Activated CD4-positive, alpha-beta T cell treated with anti-CD3 and anti-CD28 coated beads for 4 hours (primary cell): ENCODE measurements at regions not wholly inside any gene's neighbourhood (a gene's known extent, or its start where the extent isn't known, plus 50 kb on each side); places are given as distances from the start of the nearest gene placed in this dataset.
"Not testable (repeated sequence)": the region's sequence is repeated elsewhere in the genome, so short reads cannot be mapped to it uniquely, and the experiment has no call there.

ENCODE experiments used
- DNase-seq, 2 donors: peaks; one replicate each; pipeline ENCODE4 v3.0.0-alpha.2; 2020

DNA sequence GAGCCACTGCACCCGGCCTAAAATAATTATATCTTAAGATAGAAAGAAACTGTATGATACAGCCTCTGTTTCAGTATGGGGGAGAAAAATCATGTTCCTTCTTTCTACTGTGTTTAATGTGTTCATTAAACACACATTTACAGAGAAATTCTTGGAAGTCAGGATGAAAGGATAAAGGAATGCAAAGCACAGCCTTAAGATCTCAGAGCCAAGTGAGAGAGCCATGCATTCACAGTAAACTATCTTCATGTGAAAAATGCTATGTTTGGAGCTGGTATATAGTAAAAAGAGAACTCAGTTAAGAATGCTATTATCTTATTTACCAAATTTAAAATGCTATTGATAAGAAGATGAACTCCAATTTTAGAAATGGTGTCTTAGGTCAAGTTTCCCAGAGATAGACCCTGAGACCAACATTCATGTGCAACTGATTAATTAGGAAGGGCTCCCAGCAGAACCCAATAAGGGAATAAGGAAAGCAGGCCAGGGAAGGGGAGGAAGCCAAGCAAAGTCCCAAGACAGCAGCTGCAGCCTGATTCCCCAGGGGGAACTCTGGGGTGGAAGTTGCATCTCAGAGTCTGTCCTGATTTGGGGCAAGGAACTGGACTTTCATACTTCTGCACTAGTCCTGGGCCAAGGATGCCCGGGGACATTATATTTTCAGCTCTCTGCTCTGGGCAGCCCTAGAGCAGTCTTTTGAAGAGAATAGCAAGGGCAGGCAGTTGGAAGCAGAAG lies 130.0 kb upstream of the ZNF648 start:
- DNase-seq, result no peak

DNA sequence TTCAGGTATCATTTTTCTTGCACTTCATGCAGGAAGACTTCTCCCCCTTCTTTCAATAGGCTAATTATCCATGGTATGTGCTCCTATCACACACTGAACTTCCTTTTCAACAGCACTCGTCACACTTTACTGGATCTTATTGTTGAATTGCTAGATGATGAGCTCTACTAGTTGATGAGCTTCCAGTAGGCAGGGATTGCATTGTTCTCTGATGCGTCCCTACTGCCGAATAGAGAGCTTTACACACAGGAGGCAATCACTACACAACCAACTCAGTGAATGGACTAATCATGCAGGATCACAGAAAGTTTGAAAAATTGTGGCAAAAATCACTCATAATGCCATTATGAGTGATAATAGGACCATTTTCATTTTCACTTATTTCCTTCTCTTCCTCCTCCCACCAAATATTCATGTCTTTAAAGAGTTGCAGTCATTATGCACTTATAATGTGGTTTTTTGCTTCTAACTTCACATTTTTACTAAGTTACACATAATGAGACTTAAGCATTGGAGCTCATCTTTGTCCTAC lies 128.1 kb upstream of the ZNF648 start:
- DNase-seq, result no peak

DNA sequence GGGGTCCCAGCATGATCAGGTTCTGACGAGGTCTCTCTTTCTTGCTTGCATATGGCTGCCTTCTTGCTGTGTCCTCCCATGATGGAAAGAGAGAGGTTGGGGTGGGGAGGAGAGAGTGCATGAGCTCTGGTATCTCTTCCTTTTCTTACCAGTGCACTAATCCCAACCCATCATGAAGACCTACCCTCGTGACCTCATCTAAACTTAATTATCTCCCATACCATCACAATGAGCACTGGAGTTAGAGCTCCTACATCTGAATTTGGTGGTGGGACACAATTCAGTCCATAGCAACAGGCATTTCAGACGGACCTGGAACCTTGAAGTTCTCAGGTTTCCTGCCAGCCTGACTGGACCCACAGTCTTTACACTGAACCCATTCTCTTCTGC lies 125.2 kb upstream of the ZNF648 start:
- no peak for DNase-seq

DNA sequence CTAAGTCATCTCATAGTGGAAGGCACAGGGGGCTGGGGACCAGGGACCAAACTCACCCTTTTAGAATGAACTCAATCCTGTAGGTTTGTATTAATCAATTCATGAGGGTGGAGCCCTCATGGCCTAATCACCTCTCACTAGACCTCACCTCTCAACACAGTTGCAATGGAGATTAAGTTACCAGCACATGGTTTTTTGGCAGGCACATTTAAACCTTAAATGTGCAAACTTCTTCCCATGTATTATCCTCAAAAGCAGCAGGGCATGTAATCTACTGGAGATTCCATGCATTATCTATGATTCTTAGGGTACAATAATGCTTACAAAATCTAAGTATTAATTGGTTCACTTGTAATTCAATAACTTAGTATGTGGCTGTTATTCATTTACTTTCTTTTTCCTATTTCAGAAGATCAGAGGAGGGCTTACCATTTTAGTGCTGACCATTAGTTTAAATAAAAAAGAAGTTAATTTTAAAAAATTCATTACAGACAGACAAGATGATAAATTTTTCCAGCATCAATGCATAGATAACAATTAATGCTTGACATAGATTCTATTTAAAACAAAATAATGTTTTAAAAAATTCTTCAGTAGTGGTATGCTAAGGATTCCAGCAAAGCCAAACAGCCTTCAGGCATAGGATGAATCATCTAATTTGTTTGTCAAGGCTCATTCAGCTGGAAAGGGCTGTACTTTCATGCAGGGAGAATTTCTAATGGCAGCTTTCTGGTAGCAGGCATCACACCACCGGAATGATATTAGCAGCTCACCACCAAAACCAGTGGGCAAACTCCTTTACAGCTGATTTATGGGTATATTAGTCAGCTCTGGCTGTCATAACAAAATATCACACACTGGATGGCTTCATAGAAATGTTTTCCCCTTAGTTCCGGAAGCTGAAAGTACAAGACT lies 124.6 kb upstream of the ZNF648 start:
- no peak for DNase-seq

DNA sequence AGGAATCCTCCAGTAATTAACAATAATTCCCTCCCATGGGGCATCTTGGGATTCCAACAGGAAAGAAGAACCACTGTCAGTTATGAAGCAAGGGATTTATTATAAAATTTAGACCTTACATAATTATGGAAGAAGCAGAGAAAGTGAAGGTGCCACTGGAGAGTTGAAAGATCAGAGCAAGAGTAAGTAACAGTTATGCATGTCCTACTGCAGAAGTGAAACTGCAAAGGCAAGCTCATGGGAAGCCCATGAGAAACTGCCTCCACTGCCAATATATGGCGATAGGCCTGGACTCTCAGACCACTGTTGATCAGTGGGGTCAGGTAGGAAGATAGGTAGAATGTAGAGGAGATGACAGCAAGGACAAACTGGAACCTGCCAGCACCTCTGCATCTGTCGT lies 123.6 kb upstream of the ZNF648 start:
- DNase-seq, result no peak

DNA sequence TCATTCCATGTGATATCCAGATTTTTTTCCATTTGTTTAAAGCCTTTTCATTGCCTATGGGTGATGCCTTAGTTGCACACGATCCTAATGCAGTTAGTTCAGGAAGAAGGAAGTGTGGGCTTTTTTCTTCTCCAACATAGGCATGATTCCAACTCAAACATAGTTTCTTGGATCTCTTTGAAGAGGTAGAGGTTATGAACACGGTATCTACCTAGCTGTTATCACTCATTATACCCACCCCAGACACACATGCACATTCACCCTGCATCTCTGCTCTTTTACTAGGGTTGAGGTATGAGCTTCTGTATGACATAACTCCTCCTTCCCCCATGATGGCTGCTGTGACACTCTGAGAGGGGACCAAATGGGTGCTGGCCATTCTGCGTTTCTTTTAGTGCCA lies 122.1 kb upstream of the ZNF648 start:
- DNase-seq, result no peak

DNA sequence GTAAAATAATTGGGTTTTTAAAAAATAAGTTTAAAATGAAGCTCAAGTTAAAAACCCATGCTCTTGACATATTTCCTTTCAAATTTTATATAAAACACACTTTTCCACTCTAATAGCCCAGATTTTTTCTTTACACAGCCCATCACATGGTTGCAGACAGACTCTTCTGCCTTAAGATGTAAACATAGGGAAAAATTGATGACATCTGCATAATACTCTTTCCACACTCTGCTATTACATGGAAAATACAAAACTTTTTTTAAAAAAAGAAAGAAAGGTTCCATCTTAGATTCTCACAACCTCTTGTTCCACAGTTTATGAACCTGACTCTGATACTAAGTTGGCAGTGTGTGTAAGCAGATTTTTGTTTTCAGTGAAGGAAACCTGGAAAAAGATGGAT lies 120.8 kb upstream of the ZNF648 start:
- no peak for DNase-seq

DNA sequence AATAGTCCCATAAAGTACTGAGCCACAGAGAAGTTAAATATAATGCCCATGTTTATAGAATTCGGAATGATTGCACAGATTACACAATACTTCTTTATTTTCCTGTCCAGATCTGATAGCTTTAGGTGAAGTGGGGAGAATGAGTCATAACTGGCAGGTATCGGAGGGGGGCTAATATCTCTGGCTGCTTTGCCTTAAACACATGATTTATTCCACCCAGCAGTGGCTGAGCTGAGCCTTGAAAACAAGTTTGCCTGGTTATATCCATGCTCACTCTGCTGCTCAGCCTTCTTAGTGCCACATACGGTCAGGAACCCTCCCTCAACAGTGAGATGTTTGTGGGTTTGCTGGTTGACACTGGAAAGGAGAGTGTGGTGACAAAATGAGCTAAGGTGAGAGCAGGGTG lies 119.7 kb upstream of the ZNF648 start:
- no peak for DNase-seq

DNA sequence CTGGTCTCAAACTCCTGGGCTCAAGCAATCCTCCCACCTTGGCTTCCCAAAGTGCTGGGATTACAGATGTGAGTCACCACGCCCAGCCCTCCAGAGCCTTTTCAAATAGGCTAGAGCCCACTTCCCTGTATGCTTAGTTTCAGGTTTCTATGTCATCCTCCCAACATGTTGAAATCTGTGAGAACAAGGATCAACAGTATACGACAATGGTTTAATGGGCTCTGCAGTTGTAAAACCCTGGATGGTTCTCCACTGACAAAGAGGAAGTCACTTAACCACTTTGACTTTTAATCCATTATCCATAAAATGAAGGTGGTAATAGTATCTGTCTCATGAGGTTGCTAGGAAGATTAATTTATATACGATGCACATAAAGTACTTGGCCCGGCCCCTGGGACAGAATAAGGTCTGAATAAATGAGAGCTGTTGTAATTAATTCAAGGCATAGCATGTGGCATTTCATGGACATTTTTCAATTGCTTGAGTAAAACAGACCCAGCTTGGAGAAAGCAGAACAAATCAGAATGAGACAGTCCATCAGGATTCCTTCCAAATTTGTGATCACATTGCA lies 113.9 kb upstream of the ZNF648 start:
- DNase-seq, result no peak

DNA sequence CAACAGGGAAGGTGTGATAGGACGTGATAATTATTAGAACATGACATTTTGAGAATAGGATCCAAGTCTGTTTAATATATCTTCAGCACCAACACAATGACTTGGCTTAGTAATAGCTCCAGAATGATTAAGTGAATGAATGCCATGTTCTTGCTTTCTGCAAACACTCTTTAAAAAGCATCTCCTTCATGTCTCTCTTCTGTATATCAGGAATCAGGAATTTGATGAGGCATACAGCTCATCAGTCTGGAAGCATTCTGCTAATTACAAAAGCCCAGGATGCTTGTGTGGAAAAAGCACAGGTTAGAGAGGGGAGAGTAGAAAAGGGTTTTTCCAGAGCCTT lies 113.0 kb upstream of the ZNF648 start:
- DNase-seq, result no peak

DNA sequence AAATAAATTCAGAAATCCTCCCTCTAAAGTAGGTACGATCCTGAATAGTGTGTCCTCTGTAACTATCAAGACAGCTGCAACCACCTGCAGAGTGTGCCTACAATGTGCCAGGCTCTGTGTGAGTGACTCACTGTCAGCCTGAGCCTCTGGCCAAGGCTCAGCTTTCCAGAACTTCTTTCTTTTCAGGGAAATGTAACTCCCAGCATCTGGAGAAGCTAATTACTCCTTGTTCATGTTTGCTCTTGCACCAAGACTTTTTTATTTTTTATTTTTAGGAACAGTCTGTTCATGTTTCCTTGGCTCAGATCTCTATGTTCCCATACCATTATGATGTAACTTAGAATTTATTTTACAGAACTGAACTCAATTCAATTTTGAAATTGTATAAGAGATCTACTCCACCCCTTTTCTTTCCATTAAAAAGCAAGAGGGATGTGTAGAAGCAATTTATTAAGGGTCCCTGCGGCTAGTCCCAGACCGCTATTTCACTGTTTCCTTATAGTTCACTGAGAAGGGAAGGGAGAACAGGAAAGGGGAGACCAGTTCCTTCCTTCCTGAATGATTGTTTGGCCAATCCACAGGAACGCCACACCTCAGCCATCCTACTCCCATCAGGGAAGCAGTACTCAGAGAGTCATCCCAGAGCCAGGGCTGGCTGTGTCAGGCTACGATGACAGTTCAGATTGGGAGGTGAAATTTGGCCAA lies 112.4 kb upstream of the ZNF648 start:
- DNase-seq, result no peak

DNA sequence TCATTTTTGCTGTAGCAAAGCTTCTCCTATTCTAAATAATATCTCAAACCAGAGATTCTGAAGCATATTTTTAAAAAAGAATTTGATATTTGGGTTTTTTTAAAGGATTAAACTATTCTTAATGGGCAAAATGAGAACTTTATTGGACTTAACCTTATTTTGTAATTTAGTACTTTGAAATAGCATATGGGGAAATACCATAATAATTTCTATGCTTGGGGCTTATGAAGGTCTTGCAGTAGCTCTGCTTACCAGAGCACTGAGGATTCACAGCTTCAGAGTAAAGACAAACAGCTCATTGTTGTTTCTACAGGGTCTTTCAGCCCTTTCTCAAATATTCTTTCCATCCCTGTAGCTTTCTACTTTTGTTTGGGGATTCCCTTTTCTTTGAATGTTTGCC lies 111.2 kb upstream of the ZNF648 start:
- DNase-seq, result no peak

DNA sequence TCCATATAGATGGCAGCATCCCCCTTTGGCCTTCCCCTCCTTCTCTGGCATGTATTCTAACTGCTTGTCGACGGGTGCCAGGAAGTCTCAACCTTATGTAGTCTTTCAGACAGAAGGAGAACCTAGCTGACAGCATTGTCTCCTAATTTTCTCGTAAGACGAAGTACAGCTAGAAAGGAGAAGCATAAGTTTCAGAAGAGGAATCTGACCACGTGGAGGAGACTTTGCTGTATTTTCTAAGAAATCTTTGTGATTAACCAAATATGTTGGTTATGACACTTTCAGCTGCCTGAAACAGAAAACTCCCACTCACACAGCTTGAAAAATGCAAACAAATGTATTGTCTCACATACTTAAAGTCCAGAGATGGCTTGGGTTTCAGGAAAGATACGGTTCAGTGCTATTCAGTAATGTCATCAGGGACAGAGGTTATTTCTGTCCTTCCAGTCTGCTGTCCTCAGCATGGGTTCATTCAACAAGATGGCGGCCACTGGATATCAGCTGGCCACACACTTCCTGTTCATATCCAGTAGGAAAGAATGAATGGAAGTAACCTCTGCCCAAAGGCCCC lies 109.5 kb upstream of the ZNF648 start:
- no peak for DNase-seq

DNA sequence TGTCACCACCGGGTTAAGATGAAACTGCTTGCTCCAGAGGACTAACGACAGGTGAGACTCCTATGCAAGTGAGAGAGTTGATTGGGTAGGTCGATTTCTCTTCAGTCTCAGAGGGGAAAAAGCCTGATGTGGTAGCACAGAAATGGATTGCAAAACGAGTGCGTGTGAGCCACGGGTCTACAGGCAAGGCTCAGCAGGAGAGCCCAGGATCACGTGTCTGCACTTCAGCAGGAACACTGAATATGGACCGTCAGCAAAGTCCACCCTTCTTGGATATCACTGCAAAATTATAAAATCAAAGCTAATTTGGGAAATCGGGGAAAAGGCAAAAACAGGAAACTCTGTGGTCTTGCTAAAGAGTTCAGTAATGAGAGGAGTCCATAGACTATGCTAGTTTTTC lies 107.7 kb upstream of the ZNF648 start:
- no peak for DNase-seq

DNA sequence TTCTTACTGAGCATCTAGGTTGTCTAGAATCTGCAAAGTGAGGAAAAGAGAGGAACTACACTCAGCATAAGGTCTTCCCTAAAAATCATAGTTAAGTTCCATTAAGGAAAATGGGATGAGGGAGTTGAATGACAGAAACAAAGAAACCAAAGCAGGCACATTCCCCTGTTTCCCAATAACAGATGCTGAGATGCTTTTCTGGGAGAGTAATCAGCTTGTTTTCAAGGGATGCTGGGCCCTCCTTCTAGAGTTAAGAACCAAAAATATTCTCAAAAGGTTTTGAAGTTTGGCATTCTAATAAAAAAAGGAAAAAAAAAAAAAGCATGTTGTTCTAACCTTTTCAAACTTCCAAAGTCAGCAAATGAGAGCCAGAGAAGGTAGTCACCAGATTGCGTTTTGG lies 105.2 kb upstream of the ZNF648 start:
- DNase-seq, result no peak

DNA sequence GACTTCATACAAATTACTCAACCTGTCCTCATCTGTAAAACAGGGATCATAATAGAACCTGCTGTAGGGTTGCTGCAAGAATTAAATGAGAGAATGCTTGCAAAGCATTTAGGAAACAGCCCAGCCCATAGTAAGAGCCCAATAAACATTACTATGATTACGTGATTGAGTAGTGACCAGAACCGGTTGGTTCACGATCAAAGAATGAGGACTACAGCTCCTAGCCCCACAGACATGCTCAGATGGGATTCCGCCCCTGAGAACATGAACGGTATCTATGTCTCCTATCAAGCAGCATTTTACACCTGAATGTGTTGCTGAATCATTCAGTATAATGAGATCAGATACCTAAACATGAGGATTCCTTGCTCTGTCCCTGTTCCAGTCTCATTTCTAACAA lies 104.8 kb upstream of the ZNF648 start:
- DNase-seq, result no peak

DNA sequence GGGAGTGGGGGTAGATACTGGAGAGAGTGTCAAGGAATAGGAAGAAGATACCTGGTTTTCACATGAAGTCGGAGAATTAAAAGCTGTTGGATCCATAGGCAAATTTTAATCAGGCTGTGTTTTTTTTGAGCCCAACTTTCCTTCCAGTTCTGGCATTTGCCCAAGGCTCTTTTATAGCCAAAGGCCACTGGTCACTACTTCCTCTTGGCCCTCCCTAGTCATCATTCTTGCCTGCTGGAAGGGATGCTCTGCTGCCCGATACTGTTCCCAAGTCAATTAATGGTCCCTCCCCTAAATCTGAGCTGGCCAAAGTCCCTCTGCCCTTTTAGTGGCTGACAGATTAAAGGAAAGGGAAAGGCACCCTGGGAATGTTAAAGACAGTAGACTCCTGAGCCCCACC lies 102.8 kb upstream of the ZNF648 start:
- no peak for DNase-seq

DNA sequence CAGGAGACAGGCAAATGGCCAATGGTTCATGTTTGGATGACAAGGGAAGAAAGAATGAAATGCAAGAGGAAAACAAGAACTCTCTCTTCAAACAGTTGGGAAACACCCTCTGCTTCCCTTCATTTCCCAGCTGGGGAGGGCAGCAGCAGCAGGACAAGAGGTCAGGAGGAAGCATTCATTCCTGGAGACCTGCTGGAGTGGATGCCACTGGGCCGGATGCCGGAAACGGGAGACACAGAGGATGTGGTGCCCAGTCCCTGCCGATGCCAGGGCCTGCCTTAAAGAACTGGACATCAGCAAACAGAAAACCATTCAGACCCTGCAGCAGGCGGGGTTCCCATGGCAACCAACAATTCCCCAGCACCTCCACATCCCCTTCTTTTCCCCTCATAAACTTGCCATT lies 102.3 kb upstream of the ZNF648 start:
- DNase-seq, result no peak

DNA sequence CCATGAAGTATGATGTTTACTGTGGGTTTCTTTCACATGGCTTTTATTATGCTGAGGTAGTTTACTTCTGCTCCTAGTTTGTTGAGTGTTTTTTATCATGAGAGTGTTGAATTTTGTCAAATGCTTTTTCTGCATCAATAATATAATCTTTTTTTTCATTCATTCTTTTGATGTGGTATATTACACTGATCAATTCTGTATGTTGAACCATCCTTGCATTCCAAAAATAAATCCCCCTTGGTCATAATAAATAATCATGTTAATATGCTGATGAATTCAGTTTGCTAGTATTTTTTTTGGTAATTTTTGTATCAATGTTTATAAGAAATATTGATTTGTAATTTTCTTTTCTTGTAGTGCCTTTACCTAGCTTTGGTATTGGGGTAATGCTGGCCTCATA lies 97.9 kb upstream of the ZNF648 start:
- no peak for DNase-seq

DNA sequence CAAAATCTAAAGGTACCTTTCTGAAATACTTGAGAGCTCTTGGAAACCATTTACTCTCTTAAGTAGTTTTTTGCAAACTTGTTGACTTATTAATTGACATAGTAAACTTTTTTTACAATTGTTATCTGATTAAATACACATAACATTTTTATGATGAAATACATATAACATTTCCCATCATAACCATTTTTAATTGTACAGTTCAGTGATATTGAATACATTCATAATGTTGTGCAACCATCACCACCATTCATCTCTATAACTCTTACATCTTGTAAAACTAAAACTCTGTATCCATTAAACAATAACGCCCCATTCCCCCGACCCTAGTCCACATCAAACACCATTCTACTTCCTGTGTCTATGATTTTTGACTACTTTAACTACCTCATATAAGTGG lies 95.7 kb upstream of the ZNF648 start:
- DNase-seq, result no peak

DNA sequence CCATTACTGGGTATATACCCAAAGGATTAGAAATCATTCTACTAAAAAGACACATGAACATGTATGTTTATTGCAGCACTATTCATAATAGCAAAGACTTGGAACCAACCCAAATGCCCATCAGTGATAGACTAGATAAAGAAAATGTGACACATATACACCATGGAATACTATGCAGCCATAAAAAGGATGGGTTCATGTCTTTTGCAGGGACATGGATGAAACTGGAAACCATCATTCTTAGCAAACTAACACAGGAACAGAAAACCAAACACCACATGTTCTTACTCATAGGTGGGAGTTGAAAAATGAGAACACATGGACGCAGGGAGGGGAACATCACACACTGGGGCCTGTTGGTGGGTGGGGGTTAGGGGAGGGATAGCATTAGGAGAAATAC lies 92.9 kb upstream of the ZNF648 start:
- not testable (repeated sequence) for DNase-seq

DNA sequence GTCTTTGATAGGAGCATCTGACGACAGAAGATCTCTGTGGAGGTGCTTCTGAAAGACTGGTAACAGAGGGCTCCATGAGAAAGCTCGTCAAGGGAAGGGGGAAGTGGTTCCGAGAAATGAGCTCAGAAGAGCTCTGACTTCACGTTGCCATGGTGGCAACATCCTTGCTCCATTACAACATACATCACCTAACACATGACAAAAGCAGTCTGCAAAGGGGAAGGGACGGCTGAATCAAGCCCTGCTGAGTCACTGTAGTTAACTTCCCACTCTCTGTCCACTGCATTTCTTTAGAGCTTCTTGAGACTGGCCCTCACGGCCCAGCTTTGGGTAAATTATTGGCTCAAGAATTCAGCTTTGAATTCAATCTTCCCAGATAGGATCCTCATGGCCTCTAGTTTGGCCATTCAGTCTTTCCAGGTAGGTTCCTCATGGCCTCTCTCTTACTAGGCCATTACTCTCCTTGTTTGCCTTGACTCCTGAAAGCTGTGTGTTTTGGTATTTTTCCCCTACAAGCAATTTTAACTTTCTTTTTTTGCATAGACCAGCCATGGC lies 88.0 kb upstream of the ZNF648 start:
- no peak for DNase-seq

DNA sequence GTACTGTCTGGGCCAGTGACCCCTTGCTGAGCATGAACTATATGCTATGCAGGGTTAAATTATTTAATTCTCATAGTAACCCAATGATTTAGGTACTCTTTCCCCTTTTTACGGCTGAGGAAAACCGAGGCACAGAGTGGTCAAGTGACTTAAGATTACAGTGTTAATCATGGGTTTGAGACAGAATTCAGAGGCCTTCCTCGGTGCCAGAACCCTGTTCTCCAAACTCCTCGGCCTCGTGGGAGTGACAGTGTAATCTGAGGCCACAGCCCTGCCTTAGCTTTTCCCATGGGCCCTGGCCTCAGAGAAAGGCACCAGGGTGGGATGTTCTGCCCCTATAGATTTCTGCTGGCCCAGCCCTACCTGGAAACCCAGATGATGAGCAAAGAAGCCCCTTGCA lies 86.4 kb upstream of the ZNF648 start:
- DNase-seq, result no peak
